Uterus (tissue), 2 donors: ENCODE measurements at regions not wholly inside any gene's neighbourhood (a gene's known extent, or its start where the extent isn't known, plus 50 kb on each side); places are given as distances from the start of the nearest gene placed in this dataset.

ENCODE experiments used
- CTCF ChIP-seq, 4 experiments: fragments of 200-600 bp in 2 of 4; fragments of 450-650 bp in 2 of 4; sonication (generic) in 2 of 4; IDR thresholded peaks; one replicate each; pipeline ENCODE4 v1.5.1; 2016 to 2019; ENCODE audit warnings: antibody characterized with exemption in 4 of 4, mild to moderate bottlenecking in 2 of 4, moderate library complexity in 1 of 4
- POLR2A ChIP-seq, 2 donors: fragments of 450-650 bp; IDR thresholded peaks; one replicate each; pipeline ENCODE4 v1.6.1; 2016; ENCODE audit warnings: antibody characterized with exemption in 2 of 2, mild to moderate bottlenecking in 1 of 2, moderate library complexity in 1 of 2

GRCh38 chr1:239888639-239889038 is 203.0 kb upstream of the FMN2 start:
- TF ChIP-seq POLR2A (IDR thresholded peaks at IDR 0.05) (no peak), CTCF (IDR thresholded peaks at IDR 0.05) (no peak)
